Stimulated activated CD8-positive, alpha-beta memory T cell treated with anti-CD3 and anti-CD28 coated beads, Interleukin-2, amount 100 ng/mL, for 48 hours (primary cell): ENCODE measurements at regions not wholly inside any gene's neighbourhood (a gene's known extent, or its start where the extent isn't known, plus 50 kb on each side); places are given as distances from the start of the nearest gene placed in this dataset.

ENCODE experiments used
- DNase-seq, 2 donors: peaks; one replicate each; pipeline ENCODE4 v3.0.0-alpha.2; 2020; ENCODE audit warnings: low read depth in 2 of 2

- DNase-seq, result no peak
Observed at GRCh38 chr16:9449597-9449996, 358.2 kb downstream of the HAPSTR1 start.

GRCh38 chr16:9457215-9457614, 365.8 kb downstream of the HAPSTR1 start:
- DNase-seq, result no peak

GRCh38 chr16:9458816-9459215, 367.4 kb downstream of the HAPSTR1 start:
- DNase-seq, result no peak

- no peak for DNase-seq
Observed at GRCh38 chr16:9462984-9463383, 371.5 kb downstream of the HAPSTR1 start.

- no peak for DNase-seq
Observed at GRCh38 chr16:9463461-9463860, 372.0 kb downstream of the HAPSTR1 start.

GRCh38 chr16:9465161-9465560, 373.7 kb downstream of the HAPSTR1 start:
- no peak for DNase-seq

- DNase-seq, result no peak
Observed at GRCh38 chr16:9469512-9469911, 378.1 kb downstream of the HAPSTR1 start.

- no peak for DNase-seq
Observed at GRCh38 chr16:9476744-9477143, 385.3 kb downstream of the HAPSTR1 start.

GRCh38 chr16:9479008-9479407, 387.6 kb downstream of the HAPSTR1 start:
- DNase-seq, result no peak

- no peak for DNase-seq
Observed at GRCh38 chr16:9480503-9480902, 389.1 kb downstream of the HAPSTR1 start.

GRCh38 chr16:9481747-9482730, 390.6 kb downstream of the HAPSTR1 start:
- DNase-seq, result no peak

GRCh38 chr16:9484426-9484825, 393.0 kb downstream of the HAPSTR1 start:
- no peak for DNase-seq

GRCh38 chr16:9484881-9485280, 393.4 kb downstream of the HAPSTR1 start:
- no peak for DNase-seq

GRCh38 chr16:9489835-9490467, 398.5 kb downstream of the HAPSTR1 start:
- DNase-seq, result no peak

- DNase-seq, result no peak
Observed at GRCh38 chr16:9495824-9496223, 404.4 kb downstream of the HAPSTR1 start.

- no peak for DNase-seq
Observed at GRCh38 chr16:9497750-9498149, 406.3 kb downstream of the HAPSTR1 start.

GRCh38 chr16:9499941-9500593, 408.6 kb downstream of the HAPSTR1 start:
- no peak for DNase-seq

GRCh38 chr16:9500872-9501271, 409.4 kb downstream of the HAPSTR1 start:
- DNase-seq, result no peak

- DNase-seq, result no peak
Observed at GRCh38 chr16:9503251-9503984, 412.0 kb downstream of the HAPSTR1 start.

- DNase-seq, result no peak
Observed at GRCh38 chr16:9508328-9508936, 417.0 kb downstream of the HAPSTR1 start.

- no peak for DNase-seq
Observed at GRCh38 chr16:9509663-9510062, 418.2 kb downstream of the HAPSTR1 start.
